B cell (primary cell): ENCODE measurements at regions not wholly inside any gene's neighbourhood (a gene's known extent, or its start where the extent isn't known, plus 50 kb on each side); places are given as distances from the start of the nearest gene placed in this dataset.

Experiments
- EZH2 ChIP-seq: IDR thresholded peaks from 2 replicates; pipeline ENCODE4 v1.6.1; 2012; ENCODE audit warnings: borderline replicate concordance, low read depth, mild to moderate bottlenecking, moderate library complexity, low read length; ENCODE audit not compliant: insufficient read depth, poor library complexity, severe bottlenecking
- TF ChIP-seq, protein P1 (sequence below): fragments of 200-600 bp; IDR thresholded peaks from one replicate; pipeline ENCODE4 v1.8.0; 2022; ENCODE audit warnings: antibody characterized with exemption, mild to moderate bottlenecking

DNA sequence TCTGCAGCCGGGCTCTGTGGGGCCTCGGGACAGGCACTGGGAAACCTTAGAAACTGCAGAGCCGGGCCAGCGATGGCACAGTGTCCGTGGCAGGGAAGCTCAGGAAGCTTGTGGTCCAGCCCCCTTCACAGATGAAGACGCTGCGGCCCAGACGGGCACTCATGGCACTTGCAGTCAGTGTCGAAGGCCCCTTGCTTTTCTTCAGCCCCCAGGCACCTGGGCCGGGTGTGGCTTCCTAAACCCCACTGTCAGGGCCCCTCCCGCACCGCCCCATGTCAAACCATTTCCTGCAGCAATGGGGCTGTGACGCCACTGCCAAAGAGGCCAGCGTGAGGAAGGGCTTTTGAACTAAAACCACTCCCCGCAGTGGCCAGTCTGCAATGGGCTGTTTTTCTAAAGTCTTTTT lies 164.0 kb downstream of the LAT start:
- no peak for TF ChIP-seq EZH2
- TF ChIP-seq, protein P1, sequence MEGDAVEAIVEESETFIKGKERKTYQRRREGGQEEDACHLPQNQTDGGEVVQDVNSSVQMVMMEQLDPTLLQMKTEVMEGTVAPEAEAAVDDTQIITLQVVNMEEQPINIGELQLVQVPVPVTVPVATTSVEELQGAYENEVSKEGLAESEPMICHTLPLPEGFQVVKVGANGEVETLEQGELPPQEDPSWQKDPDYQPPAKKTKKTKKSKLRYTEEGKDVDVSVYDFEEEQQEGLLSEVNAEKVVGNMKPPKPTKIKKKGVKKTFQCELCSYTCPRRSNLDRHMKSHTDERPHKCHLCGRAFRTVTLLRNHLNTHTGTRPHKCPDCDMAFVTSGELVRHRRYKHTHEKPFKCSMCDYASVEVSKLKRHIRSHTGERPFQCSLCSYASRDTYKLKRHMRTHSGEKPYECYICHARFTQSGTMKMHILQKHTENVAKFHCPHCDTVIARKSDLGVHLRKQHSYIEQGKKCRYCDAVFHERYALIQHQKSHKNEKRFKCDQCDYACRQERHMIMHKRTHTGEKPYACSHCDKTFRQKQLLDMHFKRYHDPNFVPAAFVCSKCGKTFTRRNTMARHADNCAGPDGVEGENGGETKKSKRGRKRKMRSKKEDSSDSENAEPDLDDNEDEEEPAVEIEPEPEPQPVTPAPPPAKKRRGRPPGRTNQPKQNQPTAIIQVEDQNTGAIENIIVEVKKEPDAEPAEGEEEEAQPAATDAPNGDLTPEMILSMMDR, result no peak
